NCI-H146 treated with DMSO at 0.1 percent for 48 hours (cell line): ENCODE measurements at regions not wholly inside any gene's neighbourhood (a gene's known extent, or its start where the extent isn't known, plus 50 kb on each side); places are given as distances from the start of the nearest gene placed in this dataset.
"Not testable (repeated sequence)": the region's sequence is repeated elsewhere in the genome, so short reads cannot be mapped to it uniquely, and the experiment has no call there.

ENCODE experiments used
- DNase-seq: peaks from one replicate; lab custom pipeline; 2025; ENCODE audit not compliant: unreplicated experiment; lab: John Stamatoyannopoulos, UW

- DNase-seq = no peak
These were observed 259.0 kb upstream of the HS3ST1 start for GRCh38 chr4:11687727-11688126.

GRCh38 chr4:11685481-11685880 is 256.8 kb upstream of the HS3ST1 start:
- DNase-seq = no peak

GRCh38 chr4:11675051-11675800 is 246.5 kb upstream of the HS3ST1 start:
- DNase-seq = no peak

- no peak for DNase-seq
These were observed 241.6 kb upstream of the HS3ST1 start for GRCh38 chr4:11670304-11670703.

GRCh38 chr4:11669156-11669555 is 240.5 kb upstream of the HS3ST1 start:
- no peak for DNase-seq

GRCh38 chr4:11663114-11663513 is 234.4 kb upstream of the HS3ST1 start:
- DNase-seq = no peak

- no peak for DNase-seq
These were observed 222.3 kb upstream of the HS3ST1 start for GRCh38 chr4:11650801-11651596.

- no peak for DNase-seq
These were observed 218.7 kb upstream of the HS3ST1 start for GRCh38 chr4:11647433-11647832.

GRCh38 chr4:11643081-11643480 is 214.4 kb upstream of the HS3ST1 start:
- not testable (repeated sequence) for DNase-seq

GRCh38 chr4:11640584-11640983 is 211.9 kb upstream of the HS3ST1 start:
- DNase-seq = no peak

GRCh38 chr4:11636551-11636950 is 207.9 kb upstream of the HS3ST1 start:
- no peak for DNase-seq

- no peak for DNase-seq
These were observed 207.3 kb upstream of the HS3ST1 start for GRCh38 chr4:11636031-11636430.

GRCh38 chr4:11635342-11635741 is 206.6 kb upstream of the HS3ST1 start:
- DNase-seq = no peak

- no peak for DNase-seq
These were observed 205.6 kb upstream of the HS3ST1 start for GRCh38 chr4:11634283-11634682.

GRCh38 chr4:11633430-11633829 is 204.7 kb upstream of the HS3ST1 start:
- DNase-seq = no peak

GRCh38 chr4:11632483-11632882 is 203.8 kb upstream of the HS3ST1 start:
- DNase-seq = no peak

GRCh38 chr4:11632025-11632424 is 203.3 kb upstream of the HS3ST1 start:
- DNase-seq = no peak

GRCh38 chr4:11631416-11631815 is 202.7 kb upstream of the HS3ST1 start:
- DNase-seq = no peak

- DNase-seq = no peak
These were observed 199.5 kb upstream of the HS3ST1 start for GRCh38 chr4:11628093-11628725.

GRCh38 chr4:11626066-11626465 is 197.4 kb upstream of the HS3ST1 start:
- DNase-seq = no peak

- no peak for DNase-seq
These were observed 196.5 kb upstream of the HS3ST1 start for GRCh38 chr4:11625211-11625610.

GRCh38 chr4:11624370-11624769 is 195.7 kb upstream of the HS3ST1 start:
- no peak for DNase-seq
